Fibroblast of skin of back (primary cell): ENCODE measurements at regions not wholly inside any gene's neighbourhood (a gene's known extent, or its start where the extent isn't known, plus 50 kb on each side); places are given as distances from the start of the nearest gene placed in this dataset.

Source experiments
- DNase-seq: peaks from one replicate; pipeline ENCODE4 v3.0.0-alpha.2; 2013

- no peak for DNase-seq
These were observed 289.6 kb downstream of the MAT2B start for GRCh38 chr5:163794993-163795392.

GRCh38 chr5:163807781-163808180 is 302.4 kb downstream of the MAT2B start:
- DNase-seq, result peak; percentile 1

DNA sequence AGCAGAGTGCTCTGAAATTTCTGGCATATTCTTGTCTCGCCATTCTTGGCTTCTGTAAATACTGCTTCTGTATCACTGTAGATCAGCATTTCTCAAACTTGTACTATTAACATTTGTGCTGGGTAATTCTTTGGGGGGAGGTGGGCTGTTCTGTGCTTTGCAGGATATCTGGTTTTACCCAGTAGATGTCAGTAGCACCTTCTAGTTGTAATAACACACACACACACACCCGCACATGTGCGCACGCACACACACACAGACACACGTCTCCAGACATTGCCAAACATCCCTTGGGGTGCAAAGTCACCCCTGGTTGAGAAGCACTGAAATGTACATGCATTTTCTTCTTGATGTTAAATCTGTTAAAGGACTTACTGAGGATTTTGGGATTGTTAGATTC is 304.1 kb downstream of the MAT2B start:
- DNase-seq, result no peak

- no peak for DNase-seq
These were observed 308.5 kb downstream of the MAT2B start for GRCh38 chr5:163813900-163814299.

GRCh38 chr5:163815240-163815791 is 309.9 kb downstream of the MAT2B start:
- no peak for DNase-seq

- no peak for DNase-seq
These were observed 315.7 kb downstream of the MAT2B start for GRCh38 chr5:163821142-163821541.

DNA sequence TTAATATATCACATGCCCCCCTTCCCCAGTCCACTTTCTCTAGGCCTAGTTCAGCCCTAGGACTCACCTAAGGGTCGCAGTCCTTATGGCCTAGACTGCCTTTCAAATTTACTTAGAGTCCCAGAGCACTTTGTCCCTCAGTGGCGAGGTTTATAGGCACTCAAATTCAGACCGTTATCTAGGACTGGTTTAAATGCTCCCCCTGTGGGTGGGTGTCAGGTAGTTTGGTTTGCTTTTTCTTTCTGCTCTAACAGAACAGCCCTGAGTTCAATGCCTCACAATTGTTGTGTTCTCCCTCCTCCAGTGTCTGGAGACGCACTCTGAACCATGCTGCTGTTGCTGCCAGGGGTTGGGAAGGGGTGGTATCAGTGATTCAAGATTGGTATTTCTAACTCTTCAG is 317.1 kb downstream of the MAT2B start:
- DNase-seq, result no peak

DNA sequence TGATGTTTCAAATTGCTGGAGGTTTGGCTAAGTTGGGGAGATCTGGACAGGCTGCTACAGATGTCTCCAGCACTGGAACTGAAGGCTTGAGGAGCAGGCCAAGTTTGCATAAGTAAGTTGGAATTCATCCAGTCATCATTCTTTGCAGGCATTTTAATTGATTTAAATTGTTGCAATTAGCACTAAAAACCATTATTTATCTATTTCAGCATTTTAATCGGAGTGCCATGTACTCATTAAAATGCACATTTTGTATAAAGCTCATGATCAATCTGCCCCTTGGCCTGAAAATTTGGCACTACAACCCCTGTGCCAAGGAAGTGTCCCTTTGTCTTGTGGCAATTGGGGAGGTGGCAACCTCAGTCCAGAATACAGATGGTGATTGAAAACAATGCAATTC is 320.2 kb downstream of the MAT2B start:
- no peak for DNase-seq

DNA sequence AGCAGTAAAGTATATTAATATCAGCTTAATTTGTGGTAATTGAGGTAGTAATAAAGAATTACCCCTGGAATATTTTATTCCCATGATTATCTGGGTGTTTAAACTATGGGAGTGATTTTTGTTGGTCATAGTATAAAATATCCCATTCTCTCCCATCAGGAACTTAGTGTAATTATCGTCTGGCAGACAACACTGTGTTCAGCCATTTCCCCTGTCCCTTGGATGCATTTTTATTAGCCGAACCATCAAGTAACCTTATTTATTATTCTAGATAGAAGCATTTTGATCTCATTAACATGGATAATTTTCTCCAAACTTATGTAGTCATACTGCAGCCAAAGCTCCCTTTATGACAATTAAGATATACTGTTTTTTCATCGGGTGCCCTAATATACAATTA is 320.8 kb downstream of the MAT2B start:
- DNase-seq, result no peak

GRCh38 chr5:163832155-163832554 is 326.7 kb downstream of the MAT2B start:
- DNase-seq, result no peak

DNA sequence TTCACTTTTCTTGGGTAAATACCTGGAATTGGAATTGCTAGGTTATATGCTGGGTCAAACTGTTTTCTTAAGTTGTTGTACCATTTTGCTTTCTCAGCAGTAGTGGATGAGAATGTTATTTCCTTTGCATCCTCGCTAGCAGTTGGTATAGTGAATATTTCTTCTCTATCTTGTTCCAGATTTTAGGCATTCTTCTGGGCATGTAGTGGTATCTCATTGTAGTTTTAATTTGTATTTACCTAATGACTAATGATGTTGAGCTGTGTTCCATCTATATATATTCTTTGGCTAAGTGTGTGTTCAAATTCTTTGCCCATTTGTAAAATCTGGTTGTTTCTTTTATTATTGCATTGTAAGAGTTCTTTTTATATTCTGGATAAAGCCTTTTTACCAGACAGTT is 333.3 kb downstream of the MAT2B start:
- peak; percentile 72 for DNase-seq

DNA sequence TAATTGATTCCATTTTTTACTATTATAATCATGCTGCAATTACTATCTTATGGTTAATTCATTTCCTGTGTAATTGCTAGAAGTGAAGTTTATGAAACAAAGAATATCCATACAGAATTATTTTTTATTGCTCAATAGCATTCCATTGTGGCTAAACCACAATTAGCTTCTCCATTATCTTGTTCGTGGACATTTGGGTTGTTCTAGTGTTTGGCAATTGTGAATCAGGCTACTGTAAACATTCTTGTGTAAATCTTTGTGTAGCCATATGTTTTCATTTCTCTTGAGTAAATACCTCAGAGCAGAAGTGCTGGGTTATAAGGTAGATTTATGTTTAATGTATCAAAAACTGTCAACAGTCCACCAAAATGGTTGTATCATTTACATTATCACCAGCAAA is 341.1 kb downstream of the MAT2B start:
- DNase-seq, result peak; percentile 24

DNA sequence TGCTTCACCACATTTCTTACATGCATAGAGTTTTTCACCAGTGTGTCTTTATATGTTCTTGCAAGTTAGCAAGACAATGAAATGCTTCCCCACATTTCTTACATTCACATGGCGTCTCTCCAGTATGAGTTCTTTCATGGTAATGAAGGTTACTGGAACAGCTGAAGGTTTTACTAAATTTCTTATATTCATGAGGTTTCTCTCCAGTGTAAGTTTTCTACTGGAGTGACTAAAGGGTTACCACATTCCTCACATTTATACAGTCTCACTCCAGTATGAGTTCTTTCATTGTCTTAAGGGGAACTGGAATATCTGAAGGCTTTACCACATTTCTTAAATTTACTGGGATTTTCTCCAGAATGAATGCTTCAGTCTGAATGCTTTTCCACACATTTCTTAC is 350.3 kb downstream of the MAT2B start:
- DNase-seq, result no peak

DNA sequence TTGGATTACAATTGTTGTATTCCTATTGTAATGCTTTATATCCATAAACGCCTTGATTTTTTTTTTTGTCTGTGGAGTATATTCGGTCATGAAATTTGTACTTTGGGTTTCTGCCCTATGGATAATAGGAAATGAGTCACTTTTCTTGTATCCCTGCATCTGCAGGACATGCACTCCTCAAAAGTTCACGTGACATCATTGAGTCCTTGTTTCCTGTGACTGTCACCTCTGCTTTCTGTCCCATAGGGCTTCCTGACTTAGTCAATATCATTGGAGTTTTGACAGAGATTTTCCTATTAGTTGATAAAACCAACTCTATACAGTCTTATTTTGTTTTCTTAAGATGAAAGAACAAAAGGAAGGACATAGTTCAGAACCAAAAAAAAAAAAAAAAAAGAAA is 356.3 kb downstream of the MAT2B start:
- DNase-seq, result peak; percentile 45

DNA sequence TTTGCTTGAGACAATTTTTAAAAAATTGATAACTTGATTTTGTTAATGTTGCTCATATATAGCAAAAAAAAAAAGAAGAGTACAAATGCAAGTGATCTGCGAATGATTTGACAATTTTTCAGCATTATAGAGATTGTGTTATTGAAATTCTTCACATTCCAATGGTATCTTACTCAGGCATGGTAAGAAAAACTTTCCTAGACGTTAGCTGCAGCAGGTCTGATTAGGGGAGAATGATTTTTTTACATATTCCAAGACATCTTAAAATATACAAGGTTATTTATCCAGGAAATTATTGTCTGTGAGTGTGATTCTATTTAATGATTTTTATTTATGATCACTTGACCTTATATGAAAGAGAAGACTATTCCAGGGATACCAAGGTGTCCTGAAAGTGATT is 361.9 kb downstream of the MAT2B start:
- DNase-seq, result peak; percentile 49

- peak; percentile 9 for DNase-seq
These were observed 362.3 kb downstream of the MAT2B start for GRCh38 chr5:163867738-163868137.

DNA sequence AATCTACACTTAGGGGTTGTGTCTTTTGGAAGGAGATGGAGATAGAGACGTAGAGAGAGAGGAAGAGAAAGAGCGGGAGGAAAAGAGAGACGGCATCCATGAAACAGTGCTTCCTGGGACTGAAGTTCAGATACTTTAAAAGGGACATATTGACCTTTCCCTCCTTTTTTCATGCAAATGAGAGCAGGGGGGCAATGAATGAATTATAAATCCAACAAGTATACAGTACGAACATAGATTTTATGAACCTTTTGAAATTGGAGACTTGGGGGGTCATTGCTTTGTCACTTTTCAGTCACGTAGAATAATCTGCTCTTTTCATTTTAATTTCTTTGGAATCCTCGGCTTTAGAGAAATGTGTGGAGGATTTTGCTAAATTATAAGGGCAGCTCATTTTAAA is 364.2 kb downstream of the MAT2B start:
- no peak for DNase-seq

GRCh38 chr5:163870441-163870840 is 365.0 kb downstream of the MAT2B start:
- DNase-seq, result no peak

GRCh38 chr5:163874431-163874830 is 369.0 kb downstream of the MAT2B start:
- DNase-seq, result no peak

GRCh38 chr5:163874912-163875311 is 369.5 kb downstream of the MAT2B start:
- peak; percentile 19 for DNase-seq

- DNase-seq, result no peak
These were observed 372.4 kb downstream of the MAT2B start for GRCh38 chr5:163877865-163878264.

- no peak for DNase-seq
These were observed 373.1 kb downstream of the MAT2B start for GRCh38 chr5:163878490-163878889.

GRCh38 chr5:163880302-163880701 is 374.9 kb downstream of the MAT2B start:
- peak; percentile 50 for DNase-seq

DNA sequence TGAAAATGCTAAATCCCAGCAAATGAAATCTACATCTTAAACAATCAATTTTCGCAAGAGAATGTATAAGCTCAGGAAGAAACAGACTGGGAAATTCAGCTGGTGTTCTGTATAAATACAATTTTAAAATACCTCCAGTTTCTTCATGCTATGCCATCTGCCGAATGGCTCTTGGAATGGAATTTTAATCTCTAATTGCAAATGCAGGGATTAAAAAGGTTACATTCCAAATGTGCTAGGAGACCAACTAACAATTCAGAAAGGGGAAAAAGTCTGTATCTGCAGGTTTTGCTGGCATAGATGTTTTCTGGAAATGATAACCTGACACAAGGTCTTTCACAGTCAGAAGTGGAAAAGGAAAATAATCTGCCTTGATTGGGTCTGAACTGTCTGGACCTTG is 379.7 kb downstream of the MAT2B start:
- no peak for DNase-seq

- no peak for DNase-seq
These were observed 382.4 kb downstream of the MAT2B start for GRCh38 chr5:163887854-163888253.

GRCh38 chr5:163888366-163888765 is 382.9 kb downstream of the MAT2B start:
- DNase-seq, result peak; percentile 35
